Mammary epithelial cell (primary cell): ENCODE measurements at regions not wholly inside any gene's neighbourhood (a gene's known extent, or its start where the extent isn't known, plus 50 kb on each side); places are given as distances from the start of the nearest gene placed in this dataset.

ENCODE experiments used
- EZH2 ChIP-seq: IDR thresholded peaks from 2 replicates; pipeline ENCODE4 v1.6.1; 2012; ENCODE audit warnings: low read length, inconsistent platforms, borderline replicate concordance
- TF ChIP-seq, protein P1 (sequence below), 2 donors: IDR thresholded peaks in 1 of 2; conservative IDR thresholded peaks in 1 of 2; 2 replicates each; pipeline ENCODE4 v1.5.1; 2011 to 2012; ENCODE audit warnings: inconsistent platforms in 2 of 2, low read length in 2 of 2, mild to moderate bottlenecking in 2 of 2, control low read depth in 1 of 2, low read depth in 1 of 2; ENCODE audit not compliant: insufficient read depth in 1 of 2; ENCODE audit errors: extremely low read depth in 1 of 2

DNA sequence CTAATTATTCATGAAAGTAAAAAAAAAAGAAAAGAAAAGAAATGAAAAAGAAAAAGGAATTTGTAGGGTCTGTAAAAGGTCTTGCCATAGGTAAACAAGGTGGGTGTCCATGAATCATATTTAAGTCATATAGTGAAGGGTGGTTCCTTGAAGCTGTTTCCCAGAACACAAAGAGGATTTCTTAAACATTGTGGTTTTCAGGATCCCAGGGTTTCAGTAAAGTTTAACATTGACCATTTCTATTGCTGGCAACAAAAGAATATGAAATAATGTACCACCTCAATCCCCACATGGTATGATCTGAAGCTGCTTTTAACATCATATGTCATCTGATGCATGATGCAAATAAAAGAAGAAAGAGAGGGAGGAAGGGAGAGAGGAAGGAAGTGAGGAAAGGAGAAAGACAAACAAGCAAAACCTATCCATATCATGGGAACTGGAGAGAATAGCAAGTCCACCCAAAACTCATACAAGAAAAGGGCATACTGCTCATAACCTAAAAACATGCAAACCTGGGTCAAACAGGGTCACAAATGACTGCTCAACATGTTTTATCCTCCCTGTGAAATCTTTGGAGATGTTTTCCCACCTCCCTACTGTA, 663.5 kb downstream of the SORCS1 start:
- TF ChIP-seq EZH2 = no peak
- TF ChIP-seq, protein P1, sequence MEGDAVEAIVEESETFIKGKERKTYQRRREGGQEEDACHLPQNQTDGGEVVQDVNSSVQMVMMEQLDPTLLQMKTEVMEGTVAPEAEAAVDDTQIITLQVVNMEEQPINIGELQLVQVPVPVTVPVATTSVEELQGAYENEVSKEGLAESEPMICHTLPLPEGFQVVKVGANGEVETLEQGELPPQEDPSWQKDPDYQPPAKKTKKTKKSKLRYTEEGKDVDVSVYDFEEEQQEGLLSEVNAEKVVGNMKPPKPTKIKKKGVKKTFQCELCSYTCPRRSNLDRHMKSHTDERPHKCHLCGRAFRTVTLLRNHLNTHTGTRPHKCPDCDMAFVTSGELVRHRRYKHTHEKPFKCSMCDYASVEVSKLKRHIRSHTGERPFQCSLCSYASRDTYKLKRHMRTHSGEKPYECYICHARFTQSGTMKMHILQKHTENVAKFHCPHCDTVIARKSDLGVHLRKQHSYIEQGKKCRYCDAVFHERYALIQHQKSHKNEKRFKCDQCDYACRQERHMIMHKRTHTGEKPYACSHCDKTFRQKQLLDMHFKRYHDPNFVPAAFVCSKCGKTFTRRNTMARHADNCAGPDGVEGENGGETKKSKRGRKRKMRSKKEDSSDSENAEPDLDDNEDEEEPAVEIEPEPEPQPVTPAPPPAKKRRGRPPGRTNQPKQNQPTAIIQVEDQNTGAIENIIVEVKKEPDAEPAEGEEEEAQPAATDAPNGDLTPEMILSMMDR (conservative IDR thresholded peaks at IDR 0.05 in 1 of 2, IDR thresholded peaks at IDR 0.05 in 1 of 2; ENCODE audit: extremely low read depth in 1 of 2, insufficient read depth in 1 of 2, low read depth in 1 of 2, low read length in 2 of 2) = no peak
